ENCODE measurements at regions not wholly inside any gene's neighbourhood (a gene's known extent, or its start where the extent isn't known, plus 50 kb on each side); places are given as distances from the start of the nearest gene placed in this dataset.
"Not testable (repeated sequence)": the region's sequence is repeated elsewhere in the genome, so short reads cannot be mapped to it uniquely, and the experiment has no call there.

- no peak for DNase-seq
Measured at GRCh38 chr18:35770376-35771014, 189.0 kb downstream of the GALNT1 start.

GRCh38 chr18:35771172-35771571 is 189.6 kb downstream of the GALNT1 start:
- DNase-seq, result no peak

- no peak for DNase-seq
Measured at GRCh38 chr18:35775887-35776286, 194.3 kb downstream of the GALNT1 start.

GRCh38 chr18:35776473-35776872 is 194.9 kb downstream of the GALNT1 start:
- no peak for DNase-seq

GRCh38 chr18:35777039-35777438 is 195.4 kb upstream of the RMP24 start:
- no peak for DNase-seq

GRCh38 chr18:35778850-35779627 is 193.4 kb upstream of the RMP24 start:
- DNase-seq, result no peak

- DNase-seq, result no peak
Measured at GRCh38 chr18:35780937-35781336, 191.5 kb upstream of the RMP24 start.

- no peak for DNase-seq
Measured at GRCh38 chr18:35782926-35783325, 189.6 kb upstream of the RMP24 start.

- DNase-seq, result no peak
Measured at GRCh38 chr18:35786365-35787042, 186.0 kb upstream of the RMP24 start.

- DNase-seq, result no peak
Measured at GRCh38 chr18:35789543-35789942, 182.9 kb upstream of the RMP24 start.

GRCh38 chr18:35797948-35798347 is 174.5 kb upstream of the RMP24 start:
- DNase-seq, result no peak

GRCh38 chr18:35803551-35803950 is 168.9 kb upstream of the RMP24 start:
- DNase-seq, result no peak

- no peak for DNase-seq
Measured at GRCh38 chr18:35804377-35804776, 168.1 kb upstream of the RMP24 start.

- DNase-seq, result no peak
Measured at GRCh38 chr18:35807811-35808335, 164.6 kb upstream of the RMP24 start.

- no peak for DNase-seq
Measured at GRCh38 chr18:35808796-35809195, 163.7 kb upstream of the RMP24 start.

- no peak for DNase-seq
Measured at GRCh38 chr18:35810520-35810919, 162.0 kb upstream of the RMP24 start.

GRCh38 chr18:35811896-35812295 is 160.6 kb upstream of the RMP24 start:
- no peak for DNase-seq

GRCh38 chr18:35815011-35815410 is 157.5 kb upstream of the RMP24 start:
- not testable (repeated sequence) for DNase-seq

GRCh38 chr18:35816003-35816402 is 156.5 kb upstream of the RMP24 start:
- no peak for DNase-seq

GRCh38 chr18:35817604-35818352 is 154.7 kb upstream of the RMP24 start:
- no peak for DNase-seq

GRCh38 chr18:35818353-35818667 is 154.2 kb upstream of the RMP24 start:
- no peak for DNase-seq

- DNase-seq, result no peak
Measured at GRCh38 chr18:35822413-35822812, 150.1 kb upstream of the RMP24 start.

Measured in hypothalamus (tissue), 51 donors.